NOMO-1 treated with dmso at 0.1 percent for 144 hours (cell line): ENCODE measurements at regions not wholly inside any gene's neighbourhood (a gene's known extent, or its start where the extent isn't known, plus 50 kb on each side); places are given as distances from the start of the nearest gene placed in this dataset.

Source experiments
- DNase-seq: peaks from one replicate; lab custom pipeline; 2025; ENCODE audit not compliant: unreplicated experiment; lab: John Stamatoyannopoulos, UW

DNA sequence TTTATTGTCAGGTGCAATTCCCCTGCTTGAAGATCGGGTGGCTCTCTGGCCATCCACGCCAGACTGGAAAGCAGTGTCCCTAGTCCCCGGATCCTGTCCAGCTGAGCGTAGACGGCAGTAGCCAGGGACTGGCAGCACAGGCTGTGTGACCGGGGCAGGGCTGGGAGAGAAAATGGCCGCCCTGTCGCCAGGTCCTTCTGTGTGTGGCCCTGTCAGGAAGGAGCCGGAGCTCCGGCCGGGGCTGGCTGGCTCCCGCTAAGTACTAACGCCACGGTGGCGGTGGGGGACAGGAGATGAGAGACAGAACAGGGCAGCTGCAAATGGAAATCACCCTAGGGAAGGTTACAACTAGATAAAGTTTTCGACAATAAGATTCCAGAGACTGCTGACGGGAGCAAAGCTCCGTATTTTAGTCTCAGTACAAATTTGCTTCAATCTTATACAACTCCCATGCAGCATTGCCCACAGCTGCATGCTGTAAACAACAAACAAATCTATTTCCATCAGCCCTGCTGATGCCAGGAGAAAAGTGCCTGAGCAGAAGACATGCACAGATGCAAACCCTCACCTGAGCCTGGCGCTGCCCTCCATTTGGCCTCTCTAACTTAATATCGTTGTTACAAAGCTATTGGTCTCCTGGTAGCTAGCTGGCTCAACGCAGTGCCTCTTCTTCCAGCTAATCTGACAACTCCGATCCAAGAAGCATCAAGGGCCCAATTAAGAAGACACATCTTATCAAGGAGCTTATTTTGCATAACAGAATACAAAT, 253.0 kb downstream of the TSHZ3 start:
- DNase-seq, result no peak

- no peak for DNase-seq
Measured at GRCh38 chr19:31095100-31095804, 254.0 kb downstream of the TSHZ3 start.

- DNase-seq, result no peak
Measured at GRCh38 chr19:31092274-31092673, 257.0 kb downstream of the TSHZ3 start.

GRCh38 chr19:31089681-31090080, 259.6 kb downstream of the TSHZ3 start:
- no peak for DNase-seq

DNA sequence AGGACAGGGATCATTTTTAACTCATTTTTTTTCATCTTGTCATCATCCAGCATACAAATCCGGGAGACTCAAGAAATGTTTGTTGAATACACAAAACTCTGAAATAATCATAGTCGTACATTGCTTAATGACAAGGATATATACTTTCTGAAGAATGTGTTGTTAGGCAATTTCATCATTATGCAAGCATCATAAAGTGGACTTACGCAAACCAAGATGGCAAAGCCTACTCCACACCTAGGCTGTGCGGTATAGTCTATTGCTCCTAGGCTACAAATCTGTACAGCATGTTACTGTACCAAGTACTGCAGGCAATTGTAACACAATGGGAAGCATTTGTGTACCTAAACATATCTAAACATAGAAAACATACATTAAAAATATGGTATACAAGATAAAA, 264.1 kb downstream of the TSHZ3 start:
- DNase-seq, result no peak

GRCh38 chr19:31083105-31083504, 266.1 kb downstream of the TSHZ3 start:
- DNase-seq, result no peak

- no peak for DNase-seq
Measured at GRCh38 chr19:31075146-31075655, 274.0 kb downstream of the TSHZ3 start.

GRCh38 chr19:31074199-31075125, 274.8 kb downstream of the TSHZ3 start:
- DNase-seq, result no peak

- no peak for DNase-seq
Measured at GRCh38 chr19:31073485-31074198, 275.6 kb downstream of the TSHZ3 start.

DNA sequence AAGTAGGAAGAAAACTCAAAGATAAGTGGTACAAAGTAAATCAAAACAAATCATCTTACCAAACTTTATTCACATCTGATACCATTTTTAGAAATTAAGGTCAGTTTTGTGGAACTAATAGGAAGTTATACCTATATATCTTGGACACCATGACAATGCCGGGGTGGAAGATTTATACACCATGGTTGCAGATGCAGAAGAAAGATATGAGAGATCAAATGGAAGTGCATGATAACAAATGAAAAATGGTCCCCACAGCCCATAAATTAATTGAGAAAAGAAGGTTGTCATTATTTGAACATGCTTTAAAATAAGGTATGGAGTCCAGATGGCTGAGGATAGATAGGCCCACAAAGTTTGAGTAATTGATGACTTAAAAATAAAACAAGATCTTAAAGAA, 276.8 kb downstream of the TSHZ3 start:
- no peak for DNase-seq

DNA sequence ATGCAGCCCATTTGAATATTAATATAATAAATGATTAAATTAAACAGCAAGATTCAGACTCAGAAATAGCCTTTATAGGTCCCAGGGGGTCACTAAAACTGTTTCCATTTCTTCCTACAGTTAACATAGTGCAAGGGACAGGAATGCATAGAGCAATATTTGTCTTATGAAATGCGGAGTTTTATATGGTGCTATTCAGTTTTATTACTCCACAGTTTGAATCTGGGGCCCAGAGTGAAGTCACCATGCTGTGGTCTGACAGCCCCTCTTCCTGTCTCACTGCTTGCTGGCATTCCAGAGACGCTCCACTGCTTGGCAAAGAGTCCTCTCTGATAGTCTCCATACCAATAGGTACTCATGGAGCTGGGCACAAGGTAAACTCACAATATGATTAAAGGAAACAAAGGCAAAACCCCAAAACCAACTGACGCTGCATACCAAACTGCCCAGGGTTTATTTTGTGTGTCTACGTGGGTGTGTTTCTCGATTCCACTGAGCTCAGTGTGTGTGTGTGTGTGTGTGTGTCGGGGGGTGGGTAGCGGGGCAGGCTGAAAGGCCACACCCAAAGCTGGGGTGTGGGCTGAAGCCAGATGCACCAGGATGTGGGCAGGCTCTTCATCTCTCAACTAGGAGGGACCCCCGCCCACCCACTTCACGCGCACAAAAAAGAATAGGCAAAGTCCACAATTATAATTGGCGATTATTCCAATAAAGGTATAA, 277.9 kb downstream of the TSHZ3 start:
- no peak for DNase-seq

DNA sequence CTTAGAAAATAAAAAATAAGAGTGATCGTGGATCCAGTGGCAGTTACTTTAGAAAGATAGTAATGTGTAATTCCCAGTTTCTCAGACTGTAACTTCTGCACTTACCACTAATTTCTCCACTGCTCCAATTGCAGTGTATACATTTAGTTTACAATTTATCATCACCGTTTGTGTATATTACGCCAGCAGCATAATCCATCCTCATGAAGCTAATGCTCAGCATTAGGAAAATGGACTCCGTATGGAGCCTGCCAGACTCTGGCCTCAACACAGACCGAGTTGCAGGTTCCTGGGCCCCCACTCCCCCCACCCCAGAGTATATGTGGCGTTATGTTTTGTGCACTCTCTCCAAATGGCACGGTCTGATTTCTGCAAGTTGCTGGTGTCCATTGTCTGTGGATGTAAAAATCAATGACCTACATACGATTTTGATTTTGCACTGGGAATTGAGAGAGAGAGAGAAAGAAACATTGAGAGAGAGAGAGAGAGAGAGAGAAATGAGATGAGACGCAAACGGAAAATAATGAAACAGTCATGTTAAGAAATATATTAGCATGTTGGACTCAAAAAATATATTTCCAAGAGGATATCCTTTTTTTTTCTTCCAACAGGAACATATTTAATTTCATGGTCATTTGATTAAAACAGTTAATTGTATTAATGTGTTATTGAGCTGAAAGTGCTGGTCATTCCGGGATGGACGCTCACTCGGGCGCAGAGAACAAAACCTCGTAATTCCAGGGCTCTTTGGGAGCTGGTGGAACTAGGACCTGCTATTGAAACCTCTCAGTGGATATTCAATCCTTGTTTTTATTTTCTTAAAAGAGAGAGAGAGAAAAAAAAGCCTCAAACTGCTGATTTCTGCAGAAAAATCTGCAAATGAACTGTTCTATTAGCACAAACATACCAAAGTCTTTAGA, 278.8 kb downstream of the TSHZ3 start:
- DNase-seq, result no peak

DNA sequence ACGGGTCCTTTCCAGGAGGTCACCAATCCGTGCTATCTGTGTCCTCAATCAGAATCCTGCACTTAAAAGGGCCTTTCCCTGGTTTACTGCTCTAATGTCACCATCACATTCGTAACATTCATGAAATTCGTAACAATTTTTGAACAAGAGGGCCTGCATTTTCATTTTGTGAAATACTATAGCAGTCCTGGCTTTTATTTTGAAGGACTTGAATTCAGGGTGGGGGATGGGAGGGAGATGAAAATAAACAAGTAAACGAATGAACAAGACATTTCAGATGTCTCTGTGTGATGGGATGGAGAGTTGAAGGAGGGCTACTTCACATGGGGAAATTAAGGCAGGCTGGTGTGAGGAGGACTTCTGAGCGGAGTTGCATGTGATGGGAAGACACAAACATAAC, 281.0 kb downstream of the TSHZ3 start:
- DNase-seq, result no peak

DNA sequence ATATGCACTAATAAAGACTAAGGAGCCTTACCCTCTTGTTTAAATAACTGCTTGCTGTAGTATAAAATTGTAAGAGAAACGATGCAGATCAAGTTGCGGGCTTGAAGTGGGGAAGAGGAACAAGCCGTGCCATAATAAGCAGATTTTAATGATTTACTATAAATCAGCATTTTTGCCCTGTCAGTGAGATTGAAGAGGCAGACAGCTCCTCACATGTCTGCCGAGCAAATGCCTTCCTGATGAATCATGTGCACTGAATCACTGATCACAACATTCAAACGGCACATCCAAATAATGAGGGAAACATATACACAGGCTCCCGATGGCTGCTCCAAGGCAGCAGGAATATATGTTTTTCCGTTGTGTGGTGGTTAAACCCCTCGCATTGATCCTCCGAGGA, 282.9 kb downstream of the TSHZ3 start:
- DNase-seq, result no peak

DNA sequence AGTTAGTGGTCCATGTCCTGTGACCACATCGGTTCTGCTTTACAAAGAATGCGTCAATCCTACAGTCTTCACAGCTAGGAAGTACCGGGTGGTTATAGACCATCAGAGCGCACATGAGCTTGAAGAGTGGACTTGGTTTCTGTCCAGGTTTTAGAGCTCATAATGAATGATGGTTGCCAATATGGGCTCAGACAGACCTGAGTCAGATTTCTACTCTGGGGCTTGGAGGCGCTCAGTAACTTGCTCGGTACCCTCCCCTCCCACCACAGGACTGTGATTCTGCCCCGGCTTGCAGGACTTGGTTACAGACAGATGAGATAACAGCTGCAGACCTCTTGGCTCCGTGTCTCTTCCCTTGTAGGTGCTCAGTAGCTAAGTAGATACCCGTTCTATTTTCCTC, 284.7 kb downstream of the TSHZ3 start:
- DNase-seq, result no peak

DNA sequence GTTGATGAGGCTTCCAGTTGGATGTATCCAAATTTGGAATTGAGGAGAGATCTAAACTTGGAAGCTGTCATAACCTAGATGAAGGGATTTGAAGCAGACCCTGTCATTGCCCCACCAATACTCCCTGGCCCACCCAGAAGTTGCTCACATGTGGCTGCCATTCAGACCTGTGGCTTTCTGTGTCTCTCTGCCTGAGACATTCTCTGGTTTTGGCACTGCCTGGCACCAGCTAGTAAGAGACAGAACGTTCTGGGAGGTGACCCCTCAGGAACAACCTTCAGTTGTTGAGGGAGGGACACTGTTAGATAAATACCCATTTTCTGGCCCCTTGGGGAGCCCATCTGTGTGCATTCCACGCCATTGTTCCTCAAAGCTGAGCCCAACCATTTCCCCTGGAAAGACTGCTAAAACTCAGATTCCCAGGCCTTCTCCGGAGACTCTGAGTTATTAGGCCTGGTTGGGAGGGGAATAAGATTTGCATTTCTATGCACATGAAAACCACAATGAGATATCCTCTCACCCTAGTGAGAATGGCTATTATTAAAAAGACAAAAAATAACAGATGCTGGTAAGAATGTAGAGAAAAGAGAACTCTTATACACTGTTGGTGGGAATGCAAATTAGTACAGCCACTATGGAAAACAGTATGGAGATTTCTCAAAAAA, 290.4 kb downstream of the TSHZ3 start:
- no peak for DNase-seq

DNA sequence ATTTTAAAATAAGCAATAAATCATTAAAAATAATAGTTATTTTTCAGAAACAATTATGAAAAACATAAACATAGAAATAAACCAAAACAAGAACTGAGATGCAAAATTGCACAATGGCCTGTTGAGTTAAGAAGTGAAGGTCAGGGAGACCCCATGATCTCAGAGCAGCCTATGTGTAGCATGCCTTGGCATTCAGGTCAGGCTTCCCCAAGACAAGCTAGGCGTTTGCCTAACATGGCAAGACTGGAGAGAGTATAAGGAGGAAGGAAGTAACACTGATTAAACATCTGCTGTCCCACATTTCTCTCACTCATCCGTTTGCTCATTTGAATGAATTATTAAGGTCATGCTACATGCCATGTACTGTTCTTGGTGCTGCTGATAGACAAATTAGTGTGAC, 291.8 kb downstream of the TSHZ3 start:
- no peak for DNase-seq

- no peak for DNase-seq
Measured at GRCh38 chr19:31055454-31055853, 293.8 kb downstream of the TSHZ3 start.

DNA sequence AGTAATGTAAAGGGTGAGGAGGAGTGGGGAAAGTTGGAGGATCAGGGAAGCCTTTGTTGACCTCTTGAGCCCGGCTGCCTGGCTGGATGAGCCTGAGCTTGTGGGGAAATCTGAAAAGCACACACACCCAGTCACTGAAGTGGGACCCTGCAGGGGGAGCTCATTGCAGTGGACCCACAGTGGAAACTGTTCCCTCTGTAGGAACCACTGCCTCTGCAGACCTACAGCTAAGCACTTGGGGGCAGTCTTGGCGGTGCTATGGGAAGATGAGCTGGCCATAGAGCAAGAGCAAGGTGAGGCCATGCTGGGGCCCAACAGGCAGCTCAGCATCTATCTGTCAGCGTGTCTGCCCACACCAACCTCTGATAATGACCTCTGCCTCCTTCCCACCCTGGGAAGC, 294.8 kb downstream of the TSHZ3 start:
- DNase-seq, result peak; percentile 14
